GM12874 (cell line): ENCODE measurements at regions not wholly inside any gene's neighbourhood (a gene's known extent, or its start where the extent isn't known, plus 50 kb on each side); places are given as distances from the start of the nearest gene placed in this dataset.

Experiments used
- CTCF ChIP-seq: IDR thresholded peaks from 2 replicates; pipeline ENCODE4 v1.5.1; 2011; ENCODE audit warnings: low read depth, mild to moderate bottlenecking, control low read depth, low read length, moderate library complexity; ENCODE audit not compliant: insufficient read depth

- no peak for TF ChIP-seq CTCF
Measured at GRCh38 chr20:60926831-60927230, 325.2 kb upstream of the CDH4 start.

GRCh38 chr20:60928341-60928740 is 323.7 kb upstream of the CDH4 start:
- no peak for TF ChIP-seq CTCF

GRCh38 chr20:60930023-60930790 is 321.9 kb upstream of the CDH4 start:
- TF ChIP-seq CTCF = no peak

- TF ChIP-seq CTCF = no peak
Measured at GRCh38 chr20:60931696-60932095, 320.4 kb upstream of the CDH4 start.

GRCh38 chr20:60934724-60935123 is 317.3 kb upstream of the CDH4 start:
- no peak for TF ChIP-seq CTCF

- TF ChIP-seq CTCF = no peak
Measured at GRCh38 chr20:60935971-60936370, 316.1 kb upstream of the CDH4 start.

- TF ChIP-seq CTCF = no peak
Measured at GRCh38 chr20:60937585-60937984, 314.5 kb upstream of the CDH4 start.

- TF ChIP-seq CTCF = no peak
Measured at GRCh38 chr20:60941379-60941778, 310.7 kb upstream of the CDH4 start.
